HG03432 (cell line): ENCODE measurements at regions not wholly inside any gene's neighbourhood (a gene's known extent, or its start where the extent isn't known, plus 50 kb on each side); places are given as distances from the start of the nearest gene placed in this dataset.
"Not testable (repeated sequence)": the region's sequence is repeated elsewhere in the genome, so short reads cannot be mapped to it uniquely, and the experiment has no call there.

Experiments
- ATAC-seq: cut with Tn5 transposase; IDR thresholded peaks from one replicate; pipeline ENCODE4 v1.9.1; 2021; ENCODE audit warnings: mild to moderate bottlenecking, moderate library complexity; ENCODE audit not compliant: unreplicated experiment

DNA sequence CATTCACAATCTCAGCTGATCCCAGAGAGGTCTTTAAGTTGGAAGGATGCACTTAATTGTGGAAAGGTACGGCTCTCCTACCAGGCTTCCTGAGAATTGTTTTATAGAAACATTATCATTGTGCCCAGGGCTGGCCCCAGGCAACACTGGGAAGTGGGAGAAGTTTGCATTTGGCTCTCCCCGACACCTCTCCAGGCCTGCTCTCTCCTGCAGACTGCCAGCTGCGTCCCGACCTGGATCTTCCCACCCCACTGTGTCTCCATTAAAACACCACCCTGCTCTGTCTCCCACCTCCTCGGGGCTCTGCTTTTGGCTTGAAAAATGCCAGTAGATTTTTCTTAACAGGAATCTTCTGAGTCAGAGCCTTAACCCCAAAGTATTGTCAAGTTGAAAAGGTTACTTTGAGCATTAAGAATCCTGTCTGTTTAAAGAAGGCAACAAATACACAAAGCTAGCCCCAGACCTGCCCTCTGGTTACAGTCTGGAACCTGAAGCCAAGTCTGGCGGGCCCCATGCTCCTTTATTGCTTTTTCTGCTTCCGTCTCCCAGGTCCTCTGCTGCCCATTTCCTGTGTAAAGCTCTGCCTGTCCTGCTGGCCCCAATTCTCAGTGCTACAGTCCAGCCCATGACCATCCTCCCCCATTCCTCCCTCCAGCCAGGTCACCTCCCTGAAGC, 530.2 kb downstream of the SOX6 start:
- ATAC-seq, result no peak

GRCh38 chr11:15826826-15827225, 529.5 kb downstream of the SOX6 start:
- ATAC-seq, result peak; percentile 51

DNA sequence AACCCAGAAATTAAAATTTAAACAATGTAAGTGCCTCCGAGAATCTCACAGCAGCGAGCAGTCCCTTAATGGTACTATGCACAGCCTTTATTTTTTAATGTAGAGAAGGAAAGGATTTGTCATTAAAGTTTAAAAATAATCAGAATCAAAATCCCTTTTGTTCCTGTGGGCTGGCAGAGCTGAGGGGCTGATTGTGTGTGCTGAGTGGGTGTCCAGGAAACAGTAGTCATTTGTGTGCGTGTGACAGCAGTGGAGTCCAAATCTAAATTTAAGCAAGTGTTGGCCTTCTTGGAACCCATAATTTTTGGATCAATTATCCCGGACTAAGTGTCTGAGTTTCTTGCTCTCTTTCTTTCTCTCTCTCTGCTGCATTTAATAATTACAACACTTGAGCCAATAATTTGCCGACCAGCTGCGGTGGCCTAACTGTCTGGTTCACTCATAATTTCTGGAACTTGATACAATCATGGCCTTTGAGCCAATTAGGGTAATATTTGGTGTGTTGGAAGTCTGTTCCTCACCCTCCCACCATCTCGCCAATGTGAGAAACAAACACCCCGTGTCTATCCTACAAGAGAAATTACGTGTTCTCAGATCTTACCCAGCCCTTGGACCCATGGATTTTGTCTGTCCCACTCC, 528.0 kb downstream of the SOX6 start:
- ATAC-seq, result no peak

- no peak for ATAC-seq
Measured at GRCh38 chr11:15829312-15829711, 527.0 kb downstream of the SOX6 start.

- ATAC-seq, result no peak
Measured at GRCh38 chr11:15830741-15831428, 525.5 kb downstream of the SOX6 start.

GRCh38 chr11:15835788-15836411, 520.4 kb downstream of the SOX6 start:
- no peak for ATAC-seq

- no peak for ATAC-seq
Measured at GRCh38 chr11:15836795-15837194, 519.6 kb downstream of the SOX6 start.

GRCh38 chr11:15837901-15838489, 518.4 kb downstream of the SOX6 start:
- no peak for ATAC-seq

GRCh38 chr11:15839061-15839460, 517.3 kb downstream of the SOX6 start:
- ATAC-seq, result no peak

- no peak for ATAC-seq
Measured at GRCh38 chr11:15840966-15841365, 515.4 kb downstream of the SOX6 start.

GRCh38 chr11:15841931-15842740, 514.2 kb downstream of the SOX6 start:
- ATAC-seq, result no peak

DNA sequence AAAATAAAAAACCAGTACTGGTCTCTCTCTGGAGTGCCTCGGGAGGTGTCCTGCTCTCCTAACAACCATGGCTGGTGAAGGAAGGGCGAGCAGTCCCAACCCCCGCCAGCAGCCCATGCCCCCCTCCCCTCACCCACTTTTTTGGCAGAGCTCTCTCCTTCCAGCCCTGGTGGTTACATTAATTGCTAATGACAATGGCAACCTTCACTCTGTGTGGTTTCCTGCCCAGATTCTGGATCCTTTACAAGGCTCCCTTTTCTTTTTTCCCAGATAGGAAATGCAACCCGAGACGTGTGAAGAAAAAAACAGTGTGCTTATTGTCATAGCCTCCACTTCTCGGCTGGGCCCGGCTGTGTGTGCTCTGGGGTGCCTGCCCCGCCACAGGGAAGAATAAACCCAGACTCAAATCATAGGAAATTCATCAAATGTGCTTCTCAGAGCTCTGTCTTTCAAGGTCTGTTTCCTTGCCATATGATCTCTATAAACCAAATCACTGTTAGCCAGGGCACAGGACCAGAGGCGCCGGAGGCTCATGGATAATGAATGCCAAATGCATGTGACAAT, 513.0 kb downstream of the SOX6 start:
- ATAC-seq, result no peak

DNA sequence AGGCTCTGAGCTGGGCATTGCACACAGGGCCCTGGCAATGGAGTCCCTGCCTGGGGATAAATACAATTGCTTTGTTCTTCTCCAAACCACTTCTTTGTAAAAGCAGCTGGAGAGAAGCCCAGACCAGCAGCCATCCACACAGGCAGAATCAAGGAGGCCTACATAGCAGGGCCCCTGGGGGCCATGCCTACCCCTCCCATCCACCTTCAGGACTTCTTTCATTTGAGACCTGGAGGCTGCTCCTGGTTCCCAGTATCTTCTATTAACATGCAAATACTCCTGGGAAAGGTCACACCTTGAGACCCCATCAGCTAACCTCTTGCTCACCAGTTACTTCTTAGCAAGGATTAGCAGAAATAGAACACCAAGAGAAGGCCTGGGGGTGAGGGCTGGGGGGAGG, 511.1 kb downstream of the SOX6 start:
- ATAC-seq, result no peak

- ATAC-seq, result no peak
Measured at GRCh38 chr11:15848631-15849168, 507.6 kb downstream of the SOX6 start.

DNA sequence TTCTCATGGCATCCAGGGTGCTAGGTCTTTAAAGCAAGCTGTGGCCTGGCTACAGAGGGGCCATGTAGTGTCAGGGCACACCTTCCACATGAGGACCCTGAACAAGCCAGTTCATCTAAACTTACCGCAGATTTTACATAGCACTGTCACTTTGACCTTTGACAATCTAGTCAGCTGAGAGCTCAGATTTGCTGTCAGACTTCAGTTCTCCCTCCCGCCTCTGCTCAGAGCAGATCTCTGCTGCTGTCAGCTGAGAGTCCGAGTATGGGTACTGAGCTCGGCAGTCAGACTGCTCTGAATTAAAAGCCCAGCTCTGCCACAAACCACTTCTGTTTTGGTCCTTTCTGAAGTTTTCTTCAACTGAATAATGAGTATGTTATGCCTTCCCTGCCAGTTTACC, 507.1 kb downstream of the SOX6 start:
- no peak for ATAC-seq

GRCh38 chr11:15850335-15850734, 506.0 kb downstream of the SOX6 start:
- ATAC-seq, result not testable (repeated sequence)

DNA sequence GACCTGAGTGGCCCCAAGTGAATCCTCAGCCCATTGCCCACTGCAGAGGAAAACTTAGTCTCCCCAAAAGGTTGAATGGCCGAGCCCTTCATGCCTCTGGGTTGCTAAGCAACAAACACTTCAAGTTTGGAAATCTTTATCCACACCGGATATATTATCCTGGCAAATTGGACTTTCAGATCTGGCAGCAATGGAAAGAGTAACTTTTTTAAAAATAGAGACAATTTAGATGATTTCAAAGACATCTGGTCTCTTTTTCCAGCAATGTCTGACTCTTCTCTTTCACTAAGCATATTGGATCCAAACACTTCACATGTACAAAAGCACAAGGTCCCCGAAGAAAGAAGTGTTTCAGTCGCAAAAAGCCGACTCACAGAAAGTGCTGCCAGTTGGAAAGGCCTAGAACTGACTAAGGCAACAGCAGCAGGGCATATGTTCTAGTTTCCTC, 505.3 kb downstream of the SOX6 start:
- no peak for ATAC-seq

DNA sequence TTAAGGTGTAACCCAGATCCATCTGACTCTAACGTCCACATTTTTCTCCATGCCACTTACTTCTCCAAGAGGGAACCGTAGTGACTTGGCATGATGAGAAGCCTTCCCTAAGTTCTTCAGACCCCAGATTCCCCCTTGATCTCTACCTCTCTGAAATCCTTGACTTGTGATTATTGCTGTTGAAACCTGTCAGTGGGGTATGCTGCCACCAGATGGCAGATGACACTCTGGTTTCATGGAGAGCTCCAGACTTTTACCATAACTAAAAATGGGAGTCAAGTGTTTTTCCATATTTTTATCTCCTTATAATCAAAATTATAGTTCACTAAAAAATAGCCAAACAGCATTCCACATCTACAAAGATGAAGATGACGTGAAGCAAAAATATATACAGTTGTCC, 504.2 kb downstream of the SOX6 start:
- ATAC-seq, result no peak

DNA sequence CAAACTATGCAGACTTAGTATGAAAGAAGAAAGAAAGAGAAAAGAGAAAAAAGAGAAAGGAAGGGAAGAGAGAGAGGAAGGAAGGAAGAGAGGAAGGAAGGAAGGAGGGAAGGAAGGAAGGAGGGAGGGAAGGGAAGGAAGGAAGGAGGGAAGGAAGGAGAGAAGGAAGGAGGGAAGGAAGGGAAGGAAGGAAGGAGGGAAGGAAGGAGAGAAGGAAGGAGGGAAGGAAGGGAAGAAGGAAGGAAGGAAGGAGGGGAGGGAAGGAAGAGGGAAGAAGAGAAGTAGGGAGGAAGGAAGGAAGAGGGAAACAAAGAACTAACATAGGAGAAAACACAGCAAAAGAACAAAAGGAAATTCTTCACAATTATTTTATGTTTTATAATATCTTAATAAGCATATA, 502.1 kb downstream of the SOX6 start:
- no peak for ATAC-seq

- no peak for ATAC-seq
Measured at GRCh38 chr11:15858881-15859280, 497.5 kb downstream of the SOX6 start.
